NCI-H69 (cell line): ENCODE measurements at regions not wholly inside any gene's neighbourhood (a gene's known extent, or its start where the extent isn't known, plus 50 kb on each side); places are given as distances from the start of the nearest gene placed in this dataset.

Experiments used
- DNase-seq: peaks from one replicate; lab custom pipeline; 2025; lab: John Stamatoyannopoulos, UW

DNA sequence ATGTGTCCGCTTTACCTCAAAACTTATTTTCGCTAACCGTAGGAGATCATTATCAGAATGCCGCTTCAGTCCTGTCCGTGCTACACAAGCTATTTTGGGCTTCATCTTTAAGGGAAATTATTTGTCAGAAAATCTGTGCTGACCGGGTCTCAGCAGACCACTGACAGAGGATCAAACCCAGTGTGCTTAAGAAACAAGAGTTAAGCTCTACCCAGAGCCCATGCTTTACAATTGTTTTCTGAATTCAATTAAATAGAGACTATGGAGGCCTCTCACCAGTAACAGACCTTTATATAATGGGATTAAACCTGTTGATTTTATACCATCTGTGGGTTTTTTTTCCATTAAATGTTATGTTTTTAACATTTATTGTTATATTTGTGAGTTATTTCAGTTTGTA lies 1956.7 kb upstream of the PIK3C3 start:
- DNase-seq = no peak

DNA sequence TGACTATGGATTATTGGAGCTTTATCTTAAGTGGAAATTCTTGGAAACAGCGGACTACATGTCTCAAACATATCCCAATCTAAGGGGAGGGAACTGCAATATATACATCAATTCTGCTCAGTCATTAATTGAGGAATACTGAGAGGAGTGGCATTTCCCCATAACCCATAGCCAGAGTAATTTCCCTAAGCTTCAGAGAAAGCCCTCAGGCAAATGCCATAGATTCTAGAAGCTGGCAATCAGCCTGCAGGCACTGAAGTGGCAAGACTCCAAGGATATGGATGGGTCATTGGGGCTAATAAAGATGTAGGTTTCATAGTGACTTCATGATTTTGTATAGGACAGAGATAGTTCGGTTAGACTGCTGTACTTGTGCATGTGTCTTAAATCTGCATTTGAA lies 1960.5 kb upstream of the PIK3C3 start:
- peak; percentile 34 for DNase-seq

DNA sequence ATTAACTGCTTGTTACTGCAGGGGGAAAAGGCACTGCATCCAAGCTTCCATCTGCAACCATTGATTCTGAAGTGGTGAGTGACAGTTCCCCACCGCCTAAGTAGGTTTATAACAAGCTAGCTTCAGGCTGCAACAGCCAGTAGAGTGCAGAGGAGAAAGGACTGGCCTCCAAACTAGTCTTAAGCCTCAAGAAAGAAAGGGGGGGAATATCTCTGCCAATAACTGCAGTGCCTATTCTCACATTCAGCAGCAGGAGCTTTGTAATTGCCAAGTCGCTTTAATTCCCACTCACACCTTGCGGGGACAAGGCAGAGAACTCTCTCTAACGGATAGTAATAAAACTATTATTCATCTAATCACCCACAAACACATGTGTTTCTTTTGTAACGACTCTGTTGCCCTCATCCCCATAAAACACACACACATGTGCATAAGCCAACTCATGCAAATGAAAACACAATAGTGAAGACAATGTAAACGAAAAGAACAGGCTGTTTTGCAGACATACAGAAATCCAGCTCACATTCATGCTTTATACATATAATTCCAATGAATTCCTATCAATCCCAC lies 1963.3 kb upstream of the PIK3C3 start:
- DNase-seq = no peak

DNA sequence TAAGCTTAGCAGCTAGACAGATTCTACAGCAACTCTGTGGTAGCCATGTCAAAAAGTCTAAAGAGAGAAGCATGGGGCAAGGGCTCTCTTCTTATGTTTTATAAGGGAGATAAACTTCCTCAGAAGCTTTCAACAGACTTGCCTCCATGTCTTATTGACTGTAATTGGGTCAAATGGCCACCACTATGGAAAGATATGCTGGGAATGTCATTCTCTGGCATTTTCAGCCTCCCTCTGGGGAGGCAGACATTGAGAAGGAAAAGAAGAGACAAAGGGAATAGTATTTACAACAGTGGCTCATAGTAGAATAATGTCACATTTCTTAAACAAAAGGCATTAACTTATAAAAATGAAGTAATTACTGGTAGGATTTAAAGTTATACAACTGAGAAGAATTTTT lies 1964.5 kb upstream of the PIK3C3 start:
- DNase-seq = no peak

- no peak for DNase-seq
Measured at GRCh38 chr18:39976771-39977170, 1978.3 kb upstream of the PIK3C3 start.

DNA sequence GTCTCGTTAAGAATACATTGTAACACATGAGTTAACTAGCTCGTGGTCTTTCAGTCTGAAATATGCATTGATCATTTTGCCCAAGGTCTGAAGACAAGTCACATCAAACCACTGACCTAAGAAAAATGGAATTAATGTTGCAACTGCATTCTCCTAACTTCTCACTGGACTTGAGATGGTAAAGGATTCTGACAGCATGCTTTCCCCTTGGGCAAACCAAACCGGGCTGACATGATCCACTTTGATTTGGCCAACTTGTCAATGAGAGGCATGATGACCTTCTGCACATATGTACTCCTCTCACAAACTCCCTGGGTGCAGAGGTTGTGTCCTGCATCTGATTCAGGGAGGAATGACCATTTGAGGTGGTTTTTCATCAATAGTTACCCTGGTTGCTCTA lies 1982.5 kb upstream of the PIK3C3 start:
- no peak for DNase-seq

DNA sequence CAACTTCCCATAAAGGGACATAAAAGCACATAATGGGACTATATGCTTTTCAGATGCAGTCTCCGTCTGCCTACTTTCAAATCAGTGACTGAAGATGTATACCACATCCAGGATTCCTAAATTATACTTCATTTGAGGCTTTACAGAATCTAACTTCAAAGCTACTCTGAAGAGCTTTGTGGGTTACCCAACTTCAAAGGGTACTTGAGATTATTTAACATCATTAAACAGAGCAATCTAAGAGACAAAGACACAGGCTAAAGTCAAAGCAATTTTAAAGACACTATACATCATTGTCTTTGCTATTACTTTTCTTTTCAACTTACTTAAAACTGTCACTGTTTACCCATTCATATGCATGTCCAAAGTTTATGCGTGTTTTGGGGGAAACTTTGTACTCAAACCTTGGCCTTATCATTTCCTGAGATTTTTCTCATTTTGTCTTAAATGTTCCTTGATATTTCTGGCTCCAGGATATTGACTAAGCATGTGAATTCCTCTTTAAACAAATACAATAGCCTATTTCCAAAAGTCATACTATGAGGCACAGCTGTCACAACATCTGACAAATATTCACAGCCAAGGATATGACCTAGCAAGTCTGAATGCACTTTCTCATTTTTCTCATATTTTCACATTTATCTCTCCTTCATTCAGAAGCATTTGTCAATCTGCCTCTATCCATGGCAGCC lies 1985.1 kb upstream of the PIK3C3 start:
- DNase-seq = no peak

- DNase-seq = peak; percentile 49
Measured at GRCh38 chr18:39966275-39966674, 1988.8 kb upstream of the PIK3C3 start.

DNA sequence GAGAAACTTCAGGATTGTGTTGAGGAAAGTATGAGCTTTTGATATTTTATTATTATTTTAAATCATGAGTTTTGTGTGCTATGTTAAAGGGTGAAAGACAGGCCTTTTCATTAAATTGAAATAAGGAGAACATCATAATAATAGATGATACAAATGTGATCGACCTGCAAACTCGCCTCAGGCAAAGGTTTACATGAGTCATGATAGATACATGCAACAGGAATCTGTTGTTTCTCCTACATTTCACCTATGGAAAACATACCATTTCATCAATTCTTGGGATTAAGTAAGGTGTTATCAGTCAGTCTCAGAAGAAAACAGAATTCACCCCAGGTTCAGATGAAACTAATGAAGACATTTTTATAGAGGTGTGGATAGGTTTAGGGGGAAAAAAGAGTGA lies 1992.5 kb upstream of the PIK3C3 start:
- no peak for DNase-seq

GRCh38 chr18:39960550-39960949 lies 1994.5 kb upstream of the PIK3C3 start:
- no peak for DNase-seq

GRCh38 chr18:39959839-39960238 lies 1995.2 kb upstream of the PIK3C3 start:
- peak; percentile 18 for DNase-seq

DNA sequence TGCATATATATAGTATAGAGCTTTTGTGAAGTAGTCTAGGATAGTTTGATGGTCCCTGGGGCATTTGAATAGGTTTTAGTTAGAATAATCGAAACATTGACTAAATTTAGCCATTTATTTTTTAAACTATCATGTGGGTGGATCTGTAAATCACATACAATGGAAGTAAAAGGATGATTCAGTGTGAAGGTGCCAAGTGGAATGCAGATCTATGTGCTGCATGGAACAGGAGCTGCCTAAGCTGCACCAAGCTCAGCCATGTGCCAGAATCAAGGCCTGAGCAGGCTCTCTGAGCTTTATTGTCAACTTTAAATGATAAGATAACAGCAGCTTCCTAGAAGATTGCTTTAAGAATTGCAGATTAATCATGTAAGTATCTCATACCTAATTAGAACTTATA lies 1996.2 kb upstream of the PIK3C3 start:
- DNase-seq = no peak

DNA sequence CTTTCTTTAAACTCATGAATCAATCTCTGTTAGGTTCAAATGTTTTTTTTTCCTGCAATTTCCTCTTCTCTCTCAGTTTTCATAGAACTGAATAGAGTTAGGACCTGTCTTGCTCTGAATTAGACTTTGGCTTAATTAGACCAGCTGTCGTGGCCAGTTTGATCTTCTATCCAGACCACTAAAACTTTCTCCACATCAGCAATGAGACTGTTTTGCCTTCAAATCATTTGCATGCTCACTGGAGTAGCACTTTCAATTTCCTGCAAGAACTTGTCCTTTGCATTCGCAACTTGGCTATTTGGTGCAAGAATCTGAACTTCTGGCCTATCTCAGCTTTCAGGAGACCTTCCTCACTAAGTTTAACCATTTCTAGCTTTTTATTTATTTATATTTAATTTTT lies 2002.2 kb upstream of the PIK3C3 start:
- DNase-seq = no peak

- no peak for DNase-seq
Measured at GRCh38 chr18:39951142-39951720, 2003.8 kb upstream of the PIK3C3 start.

DNA sequence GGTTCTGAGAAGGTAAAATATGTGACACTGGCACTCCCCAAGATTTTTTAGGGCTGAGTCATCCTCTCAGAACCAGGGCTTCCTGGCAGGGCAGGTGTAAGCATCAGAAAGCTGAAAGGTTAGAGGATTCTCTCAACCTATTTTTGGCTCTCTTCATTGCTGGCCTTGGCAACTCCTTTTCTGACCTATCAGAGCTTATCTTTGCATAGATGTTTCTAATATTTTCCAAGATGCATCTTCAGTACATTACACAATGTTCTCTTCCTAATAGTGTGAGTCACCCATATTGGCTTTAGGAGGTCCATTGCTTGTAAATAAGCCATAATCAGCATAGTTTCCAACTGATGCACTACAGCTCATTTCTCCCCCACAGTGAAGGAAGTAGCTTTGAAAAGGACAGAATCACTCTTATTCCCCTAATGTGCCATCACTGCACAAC lies 2008.4 kb upstream of the PIK3C3 start:
- no peak for DNase-seq

DNA sequence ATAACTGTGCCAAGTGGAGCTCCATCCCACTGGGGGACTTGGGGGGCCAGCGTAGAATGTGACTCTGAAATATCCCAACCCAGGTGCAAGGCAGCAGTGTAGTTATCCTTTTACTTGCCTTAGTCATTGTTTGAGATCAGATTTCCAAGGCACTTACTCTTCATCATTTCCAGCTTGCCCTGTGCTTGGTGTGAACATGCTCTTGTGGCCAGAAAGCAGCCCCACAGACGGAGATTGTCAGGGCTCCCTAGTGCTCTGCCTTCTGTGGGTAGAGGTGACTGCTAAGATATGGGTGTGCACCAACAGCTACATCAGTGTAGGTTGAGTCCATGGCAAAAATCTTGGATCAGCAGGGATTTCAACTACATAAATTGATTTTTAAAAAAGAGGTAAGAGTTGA lies 2010.0 kb upstream of the PIK3C3 start:
- no peak for DNase-seq

- no peak for DNase-seq
Measured at GRCh38 chr18:39942702-39943101, 2012.3 kb upstream of the PIK3C3 start.

GRCh38 chr18:39938676-39939608 lies 2016.1 kb upstream of the PIK3C3 start:
- peak; percentile 13 for DNase-seq

GRCh38 chr18:39935598-39935997 lies 2019.4 kb upstream of the PIK3C3 start:
- DNase-seq = no peak

- no peak for DNase-seq
Measured at GRCh38 chr18:39918847-39919246, 2036.2 kb upstream of the PIK3C3 start.

DNA sequence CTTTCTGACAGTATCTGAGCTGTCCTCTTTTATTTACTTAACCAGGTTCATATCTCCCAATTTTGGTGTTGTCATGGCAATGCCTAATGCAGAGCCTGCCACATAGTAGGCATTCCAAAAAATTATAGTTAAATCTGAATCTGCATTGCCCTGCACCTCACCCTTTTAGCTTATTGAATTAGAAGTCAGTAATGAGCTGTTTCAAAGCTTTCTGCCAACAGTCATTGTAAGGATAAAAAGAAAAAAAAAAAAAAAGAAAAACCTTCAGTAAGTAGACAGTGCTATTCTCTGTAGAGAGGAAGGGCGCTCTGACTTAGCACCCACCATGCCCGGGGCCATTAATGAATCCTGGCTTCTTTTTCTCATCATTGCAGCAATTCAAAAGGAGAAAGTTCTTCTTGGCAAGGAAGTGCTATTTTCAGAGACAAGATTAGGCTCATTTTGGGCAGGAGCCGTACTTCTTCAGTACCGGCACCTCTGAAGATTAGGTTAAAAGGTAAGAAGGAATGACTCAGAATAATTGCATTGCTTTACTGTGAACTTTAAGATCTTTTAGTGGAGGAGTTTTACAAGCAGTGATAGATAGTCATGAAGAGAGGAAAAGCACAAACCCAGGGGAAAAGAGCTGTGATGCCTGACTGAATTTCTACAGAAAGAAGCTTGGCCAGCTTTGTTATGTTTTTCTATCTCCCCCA lies 2041.2 kb upstream of the PIK3C3 start:
- no peak for DNase-seq

DNA sequence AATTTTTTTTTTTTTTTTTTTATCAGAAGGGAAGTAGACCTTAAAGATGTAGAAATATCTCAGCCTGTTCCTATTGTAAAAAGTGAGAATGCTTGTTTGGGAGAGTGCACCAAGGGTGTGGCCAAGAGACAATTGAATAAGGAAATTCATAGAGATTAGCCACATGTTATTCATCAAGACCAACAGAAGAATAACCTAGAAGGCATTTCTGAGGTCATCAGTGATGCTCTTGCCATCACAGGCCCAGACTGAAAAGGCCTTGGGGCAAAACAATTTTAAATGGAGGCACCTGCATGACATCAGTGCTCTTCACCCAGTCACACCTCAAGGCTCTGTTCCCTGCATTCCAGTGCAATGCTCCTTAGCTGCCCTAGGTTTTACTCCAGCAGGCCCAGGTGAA lies 2043.3 kb upstream of the PIK3C3 start:
- DNase-seq = no peak
